ENCODE measurements at regions not wholly inside any gene's neighbourhood (a gene's known extent, or its start where the extent isn't known, plus 50 kb on each side); places are given as distances from the start of the nearest gene placed in this dataset.

- ATAC-seq (ENCODE audit: low read depth in 2 of 2): no peak
- H3K27ac Mint-ChIP-seq: no peak overlapping the region
Observed at GRCh38 chr5:154571325-154572035, 93.5 kb upstream of the HAND1 start.

GRCh38 chr5:154570572-154571324, 92.7 kb upstream of the HAND1 start:
- ATAC-seq (ENCODE audit: low read depth in 2 of 2): no peak
- no peaks in the 10 kb centered on the region for H3K36me3 ChIP-seq (ENCODE audit: control insufficient read depth, insufficient read depth, low read length)
- DNase-seq: no peak
- H3K27ac ChIP-seq (ENCODE audit: insufficient read depth, low read length, poor library complexity, severe bottlenecking): no peak overlapping the region
- Mint-ChIP-seq H3K27ac (no peak overlapping the region), H3K4me1 (no peaks in the 10 kb centered on the region), H3K9me3 (peaks cover 0 to 2% (median 0%) of the 10 kb centered on the region in 7 donors), H3K36me3 (no peaks in the 10 kb centered on the region), H3K27me3 (peaks cover 6% of the 10 kb centered on the region), H3K4me3 (no peak overlapping the region)
- H3K9me3 ChIP-seq (ENCODE audit: control insufficient read depth in 2 of 2, low read length in 2 of 2): no peaks in the 10 kb centered on the region
- no peaks in the 10 kb centered on the region for H3K27me3 ChIP-seq (ENCODE audit: control insufficient read depth, insufficient read depth, low read length)
- H3K4me1 ChIP-seq (ENCODE audit: control insufficient read depth, insufficient read depth, low read length, poor library complexity, severe bottlenecking): no peaks in the 10 kb centered on the region
- H3K4me3 ChIP-seq (ENCODE audit: low read depth, low read length): no peak overlapping the region

More at GRCh38 chr5:154571325-154572035, 93.5 kb upstream of the HAND1 start:
- H3K4me1 Mint-ChIP-seq: peaks cover 0 to 2% (median 0%) of the 10 kb centered on the region in 4 donors
- H3K27me3 ChIP-seq (ENCODE audit: control insufficient read depth, insufficient read depth, low read length): no peaks in the 10 kb centered on the region
- no peaks in the 10 kb centered on the region for H3K36me3 Mint-ChIP-seq
- peaks cover 6% of the 10 kb centered on the region for H3K27me3 Mint-ChIP-seq
- DNase-seq: no peak
- H3K4me3 ChIP-seq (ENCODE audit: low read depth, low read length): no peak overlapping the region
- no peaks in the 10 kb centered on the region for H3K9me3 ChIP-seq (ENCODE audit: control insufficient read depth in 2 of 2, low read length in 2 of 2)
- no peaks in the 10 kb centered on the region for H3K36me3 ChIP-seq (ENCODE audit: control insufficient read depth, insufficient read depth, low read length)
- H3K4me3 Mint-ChIP-seq: no peak overlapping the region
- H3K4me1 ChIP-seq (ENCODE audit: control insufficient read depth, insufficient read depth, low read length, poor library complexity, severe bottlenecking): no peaks in the 10 kb centered on the region
- peaks cover 0 to 2% (median 0%) of the 10 kb centered on the region in 7 donors for H3K9me3 Mint-ChIP-seq
- no peak overlapping the region for H3K27ac ChIP-seq (ENCODE audit: insufficient read depth, low read length, poor library complexity, severe bottlenecking)

- no peak overlapping the region for H3K27ac Mint-ChIP-seq
- peaks cover 0 to 3% (median 0%) of the 10 kb centered on the region in 7 donors for H3K9me3 Mint-ChIP-seq
- no peak for ATAC-seq (ENCODE audit: low read depth in 2 of 2)
Observed at GRCh38 chr5:154568589-154568988, 90.6 kb upstream of the HAND1 start.

GRCh38 chr5:154567155-154567554, 89.1 kb upstream of the HAND1 start:
- DNase-seq (no peak), ATAC-seq (ENCODE audit: low read depth in 2 of 2) (no peak)
- Mint-ChIP-seq H3K4me3 (no peak overlapping the region), H3K27ac (no peak overlapping the region), H3K36me3 (peaks cover 3% of the 10 kb centered on the region), H3K9me3 (peaks cover 0 to 3% (median 0%) of the 10 kb centered on the region in 7 donors), H3K27me3 (peaks cover 11% of the 10 kb centered on the region), H3K4me1 (no peaks in the 10 kb centered on the region)
- Histone ChIP-seq H3K4me1 (ENCODE audit: control insufficient read depth, insufficient read depth, low read length, poor library complexity, severe bottlenecking) (no peaks in the 10 kb centered on the region), H3K4me3 (ENCODE audit: low read depth, low read length) (no peak overlapping the region), H3K9me3 (ENCODE audit: control insufficient read depth in 2 of 2, low read length in 2 of 2) (no peaks in the 10 kb centered on the region), H3K27ac (ENCODE audit: insufficient read depth, low read length, poor library complexity, severe bottlenecking) (no peak overlapping the region), H3K36me3 (ENCODE audit: control insufficient read depth, insufficient read depth, low read length) (no peaks in the 10 kb centered on the region), H3K27me3 (ENCODE audit: control insufficient read depth, insufficient read depth, low read length) (peaks cover 2% of the 10 kb centered on the region)

More at GRCh38 chr5:154568589-154568988, 90.6 kb upstream of the HAND1 start:
- no peak for DNase-seq
- Mint-ChIP-seq H3K27me3 (peaks cover 14% of the 10 kb centered on the region), H3K36me3 (peaks cover 3% of the 10 kb centered on the region), H3K4me1 (no peaks in the 10 kb centered on the region), H3K4me3 (no peak overlapping the region)
- H3K36me3 ChIP-seq (ENCODE audit: control insufficient read depth, insufficient read depth, low read length): no peaks in the 10 kb centered on the region
- no peaks in the 10 kb centered on the region for H3K9me3 ChIP-seq (ENCODE audit: control insufficient read depth in 2 of 2, low read length in 2 of 2)
- no peaks in the 10 kb centered on the region for H3K27me3 ChIP-seq (ENCODE audit: control insufficient read depth, insufficient read depth, low read length)
- no peak overlapping the region for H3K27ac ChIP-seq (ENCODE audit: insufficient read depth, low read length, poor library complexity, severe bottlenecking)
- no peaks in the 10 kb centered on the region for H3K4me1 ChIP-seq (ENCODE audit: control insufficient read depth, insufficient read depth, low read length, poor library complexity, severe bottlenecking)
- H3K4me3 ChIP-seq (ENCODE audit: low read depth, low read length): no peak overlapping the region

GRCh38 chr5:154566146-154566680, 88.2 kb upstream of the HAND1 start:
- no peaks in the 10 kb centered on the region for H3K4me1 Mint-ChIP-seq
- H3K36me3 Mint-ChIP-seq: peaks cover 3% of the 10 kb centered on the region
- ATAC-seq (ENCODE audit: low read depth in 2 of 2): no peak
- no peaks in the 10 kb centered on the region for H3K9me3 ChIP-seq (ENCODE audit: control insufficient read depth in 2 of 2, low read length in 2 of 2)
- H3K27me3 ChIP-seq (ENCODE audit: control insufficient read depth, insufficient read depth, low read length): peaks cover 2% of the 10 kb centered on the region
- no peak overlapping the region for H3K27ac ChIP-seq (ENCODE audit: insufficient read depth, low read length, poor library complexity, severe bottlenecking)
- H3K27ac Mint-ChIP-seq: no peak overlapping the region
- H3K4me1 ChIP-seq (ENCODE audit: control insufficient read depth, insufficient read depth, low read length, poor library complexity, severe bottlenecking): no peaks in the 10 kb centered on the region
- H3K9me3 Mint-ChIP-seq: peaks cover 0 to 3% (median 0%) of the 10 kb centered on the region in 7 donors
- peaks cover 11% of the 10 kb centered on the region for H3K27me3 Mint-ChIP-seq
- no peak for DNase-seq
- H3K36me3 ChIP-seq (ENCODE audit: control insufficient read depth, insufficient read depth, low read length): no peaks in the 10 kb centered on the region
- H3K4me3 ChIP-seq (ENCODE audit: low read depth, low read length): no peak overlapping the region
- no peak overlapping the region for H3K4me3 Mint-ChIP-seq

DNA sequence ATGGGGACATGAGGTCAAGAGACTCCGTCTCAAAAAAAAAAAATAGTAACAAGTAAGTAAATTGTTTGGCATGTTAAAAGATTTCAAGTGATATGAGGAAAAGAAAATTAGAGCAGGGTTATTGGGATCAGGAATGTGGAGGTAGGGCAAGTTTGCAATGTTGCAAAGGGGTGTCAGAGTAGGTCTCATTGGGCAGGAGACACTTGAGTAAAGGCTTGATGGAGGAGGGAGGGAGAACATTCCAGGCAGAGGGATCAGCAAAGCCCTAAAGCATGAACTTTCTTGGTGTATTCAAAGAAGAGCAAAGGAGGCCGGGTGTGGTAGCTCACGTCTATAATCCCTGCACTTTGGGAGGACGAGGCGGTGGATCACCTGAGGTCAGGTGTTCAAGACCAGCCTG, 87.1 kb upstream of the HAND1 start:
- ATAC-seq (ENCODE audit: low read depth in 2 of 2) (no peak), DNase-seq (no peak)
- Mint-ChIP-seq H3K27ac (no peak overlapping the region), H3K36me3 (peaks cover 3% of the 10 kb centered on the region), H3K4me3 (no peak overlapping the region), H3K4me1 (no peaks in the 10 kb centered on the region), H3K9me3 (peaks cover 0 to 3% (median 0%) of the 10 kb centered on the region in 7 donors), H3K27me3 (peaks cover 11% of the 10 kb centered on the region)
- Histone ChIP-seq H3K27me3 (ENCODE audit: control insufficient read depth, insufficient read depth, low read length) (peaks cover 2% of the 10 kb centered on the region), H3K36me3 (ENCODE audit: control insufficient read depth, insufficient read depth, low read length) (no peaks in the 10 kb centered on the region), H3K4me3 (ENCODE audit: low read depth, low read length) (no peak overlapping the region), H3K9me3 (ENCODE audit: control insufficient read depth in 2 of 2, low read length in 2 of 2) (no peaks in the 10 kb centered on the region), H3K27ac (ENCODE audit: insufficient read depth, low read length, poor library complexity, severe bottlenecking) (no peak overlapping the region), H3K4me1 (ENCODE audit: control insufficient read depth, insufficient read depth, low read length, poor library complexity, severe bottlenecking) (no peaks in the 10 kb centered on the region)

DNA sequence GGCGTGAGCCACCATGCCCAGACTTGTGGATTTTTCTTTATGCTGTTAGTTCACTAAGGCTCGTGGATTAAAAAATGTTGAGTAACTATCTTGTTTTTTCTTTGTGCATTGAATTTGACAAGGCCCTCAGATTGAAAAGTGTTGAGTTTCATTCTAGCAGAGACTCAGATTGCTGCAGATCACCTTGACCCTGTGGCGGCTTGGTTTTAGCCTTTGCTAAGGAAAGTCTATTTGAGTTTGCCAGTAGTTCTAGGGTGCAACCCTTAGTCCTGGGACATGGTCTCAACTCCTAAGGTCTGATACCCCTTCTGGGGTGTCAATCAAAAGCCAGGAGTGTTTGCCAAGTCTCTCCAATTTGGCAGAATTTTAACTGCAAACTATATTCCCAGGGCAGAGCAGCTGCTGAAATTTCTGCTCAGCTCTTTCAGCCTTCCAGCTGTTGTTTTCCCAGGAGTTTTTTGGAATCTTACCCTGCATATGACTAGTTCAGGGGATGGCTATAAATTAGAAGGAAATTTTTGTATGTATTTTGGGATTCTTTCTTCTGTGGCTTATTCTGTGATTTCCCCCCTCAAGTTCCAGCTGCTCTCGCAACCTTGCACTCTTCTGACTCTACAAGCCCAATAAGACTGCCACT, 84.3 kb upstream of the HAND1 start:
- Mint-ChIP-seq H3K9me3 (peaks cover 0 to 3% (median 0%) of the 10 kb centered on the region in 7 donors), H3K27me3 (peaks cover 17% of the 10 kb centered on the region), H3K4me3 (no peak overlapping the region), H3K27ac (no peak overlapping the region), H3K36me3 (peaks cover 3% of the 10 kb centered on the region), H3K4me1 (no peaks in the 10 kb centered on the region)
- no peak overlapping the region for H3K27ac ChIP-seq (ENCODE audit: insufficient read depth, low read length, poor library complexity, severe bottlenecking)
- no peak overlapping the region for H3K4me3 ChIP-seq (ENCODE audit: low read depth, low read length)
- no peaks in the 10 kb centered on the region for H3K9me3 ChIP-seq (ENCODE audit: control insufficient read depth in 2 of 2, low read length in 2 of 2)
- no peaks in the 10 kb centered on the region for H3K4me1 ChIP-seq (ENCODE audit: control insufficient read depth, insufficient read depth, low read length, poor library complexity, severe bottlenecking)
- no peak for DNase-seq
- H3K36me3 ChIP-seq (ENCODE audit: control insufficient read depth, insufficient read depth, low read length): no peaks in the 10 kb centered on the region
- peaks cover 5% of the 10 kb centered on the region for H3K27me3 ChIP-seq (ENCODE audit: control insufficient read depth, insufficient read depth, low read length)
- no peak for ATAC-seq (ENCODE audit: low read depth in 2 of 2)

Data from CD4-positive, CD25-positive, alpha-beta regulatory T cell (primary cell).